ENCODE measurements at regions not wholly inside any gene's neighbourhood (a gene's known extent, or its start where the extent isn't known, plus 50 kb on each side); places are given as distances from the start of the nearest gene placed in this dataset.
A peak's percentile ranks its signal among the peaks of the same experiment; 100 is the strongest.
"Not testable (repeated sequence)": the region's sequence is repeated elsewhere in the genome, so short reads cannot be mapped to it uniquely, and the experiment has no call there.

- DNase-seq, result no peak
These were observed 165.6 kb upstream of the CCDC54 start for GRCh38 chr3:107211608-107212007.

- DNase-seq, result no peak
These were observed 164.6 kb upstream of the CCDC54 start for GRCh38 chr3:107212618-107213017.

- DNase-seq, result no peak
These were observed 164.1 kb upstream of the CCDC54 start for GRCh38 chr3:107213044-107213669.

GRCh38 chr3:107216229-107216628 is 161.0 kb upstream of the CCDC54 start:
- no peak for DNase-seq

- DNase-seq, result no peak
These were observed 160.5 kb upstream of the CCDC54 start for GRCh38 chr3:107216711-107217110.

GRCh38 chr3:107217172-107217571 is 160.1 kb upstream of the CCDC54 start:
- no peak for DNase-seq

GRCh38 chr3:107218864-107219269 is 158.4 kb upstream of the CCDC54 start:
- DNase-seq, result no peak

GRCh38 chr3:107220538-107220937 is 156.7 kb upstream of the CCDC54 start:
- no peak for DNase-seq

- no peak for DNase-seq
These were observed 155.4 kb upstream of the CCDC54 start for GRCh38 chr3:107221856-107222255.

- no peak for DNase-seq
These were observed 154.3 kb upstream of the CCDC54 start for GRCh38 chr3:107222907-107223306.

- no peak for DNase-seq
These were observed 153.1 kb upstream of the CCDC54 start for GRCh38 chr3:107224026-107224596.

- no peak for DNase-seq
These were observed 150.1 kb upstream of the CCDC54 start for GRCh38 chr3:107227091-107227490.

- not testable (repeated sequence) for DNase-seq
These were observed 143.4 kb upstream of the CCDC54 start for GRCh38 chr3:107233877-107234276.

- DNase-seq, result no peak
These were observed 141.9 kb upstream of the CCDC54 start for GRCh38 chr3:107235193-107235927.

- DNase-seq, result peak; percentile 94
These were observed 141.3 kb upstream of the CCDC54 start for GRCh38 chr3:107235928-107236315.

GRCh38 chr3:107236655-107237337 is 140.4 kb upstream of the CCDC54 start:
- DNase-seq, result no peak

GRCh38 chr3:107238787-107239186 is 138.5 kb upstream of the CCDC54 start:
- no peak for DNase-seq

- no peak for DNase-seq
These were observed 137.5 kb upstream of the CCDC54 start for GRCh38 chr3:107239703-107240102.

GRCh38 chr3:107240183-107241091 is 136.8 kb upstream of the CCDC54 start:
- peak; percentile 91 for DNase-seq

- peak; percentile 61 for DNase-seq
These were observed 136.0 kb upstream of the CCDC54 start for GRCh38 chr3:107241217-107241616.

- no peak for DNase-seq
These were observed 134.7 kb upstream of the CCDC54 start for GRCh38 chr3:107242579-107242978.

GRCh38 chr3:107247116-107247515 is 130.1 kb upstream of the CCDC54 start:
- DNase-seq, result no peak

GRCh38 chr3:107249132-107249531 is 128.1 kb upstream of the CCDC54 start:
- DNase-seq, result no peak
